ENCODE measurements at regions not wholly inside any gene's neighbourhood (a gene's known extent, or its start where the extent isn't known, plus 50 kb on each side); places are given as distances from the start of the nearest gene placed in this dataset.

- H3K4me3 Mint-ChIP-seq, result peak overlapping the region; percentile 50
- DNase-seq, result peak in 1 of 2 donors; percentile 52
- no peak overlapping the region for H3K4me3 ChIP-seq (ENCODE audit: low read length)
Measured at GRCh38 chr3:72346526-72346926, 501.7 kb downstream of the SHQ1 start.

GRCh38 chr3:72345980-72346379, 502.3 kb downstream of the SHQ1 start:
- no peak for ATAC-seq
- WGBS (ENCODE audit: insufficient coverage), result 77% methylated on average over 7 of the region's 7 CpGs
- H3K9me3 ChIP-seq (ENCODE audit: control insufficient read depth, insufficient read depth, low read length), result no peaks in the 10 kb centered on the region
- peak overlapping the region; percentile 50 for H3K4me3 Mint-ChIP-seq
- peaks cover 58% of the 10 kb centered on the region for H3K4me1 ChIP-seq (ENCODE audit: control insufficient read depth, insufficient read depth, low read length)
- H3K4me3 ChIP-seq (ENCODE audit: low read length), result no peak overlapping the region
- no peak for TF ChIP-seq CTCF (IDR thresholded peaks at IDR 0.05)
- no peaks in the 10 kb centered on the region for H3K36me3 Mint-ChIP-seq
- DNase-seq, result no peak
- no peak overlapping the region for H3K27ac ChIP-seq (ENCODE audit: low read length)
- H3K27me3 Mint-ChIP-seq (ENCODE audit: low read depth in 2 of 2), result no peaks in the 10 kb centered on the region
- H3K9me3 Mint-ChIP-seq, result no peaks in the 10 kb centered on the region
- intact Hi-C loops (cut with micrococcal nuclease), result no loop called here
- H3K36me3 ChIP-seq (ENCODE audit: control insufficient read depth, insufficient read depth, low read length), result no peaks in the 10 kb centered on the region
- H3K4me1 Mint-ChIP-seq, result peaks cover 62 to 68% of the 10 kb centered on the region in 2 donors
- no peaks in the 10 kb centered on the region for H3K27me3 ChIP-seq (ENCODE audit: control insufficient read depth, insufficient read depth, low read length)
- peak overlapping the region; percentile 74 to 77 for H3K27ac Mint-ChIP-seq

More at GRCh38 chr3:72346526-72346926, 501.7 kb downstream of the SHQ1 start:
- Mint-ChIP-seq H3K27ac (peak overlapping the region; percentile 74 to 77), H3K9me3 (no peaks in the 10 kb centered on the region), H3K27me3 (ENCODE audit: low read depth in 2 of 2) (no peaks in the 10 kb centered on the region), H3K36me3 (no peaks in the 10 kb centered on the region), H3K4me1 (peaks cover 62 to 68% of the 10 kb centered on the region in 2 donors)
- Histone ChIP-seq H3K4me1 (ENCODE audit: control insufficient read depth, insufficient read depth, low read length) (peaks cover 58% of the 10 kb centered on the region), H3K27ac (ENCODE audit: low read length) (no peak overlapping the region), H3K27me3 (ENCODE audit: control insufficient read depth, insufficient read depth, low read length) (no peaks in the 10 kb centered on the region), H3K9me3 (ENCODE audit: control insufficient read depth, insufficient read depth, low read length) (no peaks in the 10 kb centered on the region), H3K36me3 (ENCODE audit: control insufficient read depth, insufficient read depth, low read length) (no peaks in the 10 kb centered on the region)
- TF ChIP-seq CTCF (IDR thresholded peaks at IDR 0.05), result no peak
- intact Hi-C loops (cut with micrococcal nuclease), result no loop called here
- WGBS (ENCODE audit: insufficient coverage), result 11% methylated on average over 8 of the region's 8 CpGs
- ATAC-seq, result peak; percentile 35 to 57 (median 52)

- no peaks in the 10 kb centered on the region for H3K36me3 Mint-ChIP-seq
- H3K4me1 ChIP-seq (ENCODE audit: control insufficient read depth, insufficient read depth, low read length), result peaks cover 58% of the 10 kb centered on the region
- no peaks in the 10 kb centered on the region for H3K9me3 ChIP-seq (ENCODE audit: control insufficient read depth, insufficient read depth, low read length)
- 66% methylated on average over 7 of the region's 7 CpGs for WGBS (ENCODE audit: insufficient coverage)
- H3K9me3 Mint-ChIP-seq, result no peaks in the 10 kb centered on the region
- no peaks in the 10 kb centered on the region for H3K36me3 ChIP-seq (ENCODE audit: control insufficient read depth, insufficient read depth, low read length)
- peaks cover 62 to 68% of the 10 kb centered on the region in 2 donors for H3K4me1 Mint-ChIP-seq
- ATAC-seq (peak in 1 of 3 donors; percentile 20), DNase-seq (peak in 1 of 2 donors; percentile 44)
- intact Hi-C loops (cut with micrococcal nuclease), result no loop called here
- no peak overlapping the region for H3K4me3 Mint-ChIP-seq
- H3K27me3 ChIP-seq (ENCODE audit: control insufficient read depth, insufficient read depth, low read length), result no peaks in the 10 kb centered on the region
- no peak overlapping the region for H3K27ac ChIP-seq (ENCODE audit: low read length)
- TF ChIP-seq CTCF (IDR thresholded peaks at IDR 0.05), result no peak
- no peaks in the 10 kb centered on the region for H3K27me3 Mint-ChIP-seq (ENCODE audit: low read depth in 2 of 2)
- no peak overlapping the region for H3K4me3 ChIP-seq (ENCODE audit: low read length)
- peak overlapping the region; percentile 74 to 77 for H3K27ac Mint-ChIP-seq
Measured at GRCh38 chr3:72345237-72345878, 502.9 kb downstream of the SHQ1 start.

- peaks cover 58% of the 10 kb centered on the region for H3K4me1 ChIP-seq (ENCODE audit: control insufficient read depth, insufficient read depth, low read length)
- Mint-ChIP-seq H3K36me3 (no peaks in the 10 kb centered on the region), H3K9me3 (no peaks in the 10 kb centered on the region), H3K4me3 (no peak overlapping the region), H3K4me1 (peaks cover 62 to 68% of the 10 kb centered on the region in 2 donors), H3K27ac (peak overlapping the region; percentile 74 to 77), H3K27me3 (ENCODE audit: low read depth in 2 of 2) (no peaks in the 10 kb centered on the region)
- ATAC-seq (no peak), DNase-seq (no peak)
- H3K4me3 ChIP-seq (ENCODE audit: low read length), result no peak overlapping the region
- H3K9me3 ChIP-seq (ENCODE audit: control insufficient read depth, insufficient read depth, low read length), result no peaks in the 10 kb centered on the region
- intact Hi-C loops (cut with micrococcal nuclease), result no loop called here
- no peak overlapping the region for H3K27ac ChIP-seq (ENCODE audit: low read length)
- no peak for TF ChIP-seq CTCF (IDR thresholded peaks at IDR 0.05)
- no peaks in the 10 kb centered on the region for H3K36me3 ChIP-seq (ENCODE audit: control insufficient read depth, insufficient read depth, low read length)
- no peaks in the 10 kb centered on the region for H3K27me3 ChIP-seq (ENCODE audit: control insufficient read depth, insufficient read depth, low read length)
- 47% methylated on average over 2 of the region's 6 CpGs for WGBS (ENCODE audit: insufficient coverage)
Measured at GRCh38 chr3:72344647-72345046, 503.6 kb downstream of the SHQ1 start.
